ENCODE measurements at regions not wholly inside any gene's neighbourhood (a gene's known extent, or its start where the extent isn't known, plus 50 kb on each side); places are given as distances from the start of the nearest gene placed in this dataset.

GRCh38 chr2:161017780-161018470 is 142.3 kb upstream of the TANK start:
- no peaks in the 10 kb centered on the region for H3K9me3 ChIP-seq (ENCODE audit: control insufficient read depth in 2 of 3, low read length in 3 of 3)
- ChIA-PET CTCF (interaction anchor here (0.7 kb wide), 1 partner anchor 16 kb away, joined by 3 read pairs; no protein-coding TSS in a partner anchor), POLR2A (no interaction called here)
- H3K4me3 ChIP-seq (ENCODE audit: low read length): no peak overlapping the region
- H3K27me3 ChIP-seq (ENCODE audit: control insufficient read depth in 2 of 2, insufficient read depth in 2 of 2, low read length in 2 of 2): no peaks in the 10 kb centered on the region
- H3K4me1 ChIP-seq (ENCODE audit: control insufficient read depth in 2 of 2, insufficient read depth in 2 of 2, low read length in 2 of 2): no peaks in the 10 kb centered on the region
- H3K9me3 Mint-ChIP-seq: peaks cover 0 to 17% (median 8%) of the 10 kb centered on the region in 11 donors
- no peaks in the 10 kb centered on the region for H3K36me3 ChIP-seq (ENCODE audit: control insufficient read depth in 2 of 3, insufficient read depth in 3 of 3, low read length in 3 of 3)
- peaks cover 0 to 8% (median 3%) of the 10 kb centered on the region in 5 donors for H3K36me3 Mint-ChIP-seq
- H3K27ac ChIP-seq (ENCODE audit: low read depth, low read length): no peak overlapping the region
- H3K27ac Mint-ChIP-seq: no peak overlapping the region
- no peaks in the 10 kb centered on the region for H3K4me1 Mint-ChIP-seq
- ATAC-seq (no peak), DNase-seq (no peak)
- peaks cover 2 to 17% (median 5%) of the 10 kb centered on the region in 5 donors for H3K27me3 Mint-ChIP-seq
- no peak overlapping the region for H3K4me3 Mint-ChIP-seq
- intact Hi-C loops (cut with micrococcal nuclease): no loop called here

GRCh38 chr2:161019311-161019710 is 140.9 kb upstream of the TANK start:
- POLR2A ChIA-PET: no interaction called here
- Mint-ChIP-seq H3K9me3 (peaks cover 0 to 15% (median 8%) of the 10 kb centered on the region in 11 donors), H3K4me1 (no peaks in the 10 kb centered on the region), H3K27me3 (peaks cover 0 to 10% (median 5%) of the 10 kb centered on the region in 5 donors), H3K4me3 (no peak overlapping the region), H3K27ac (no peak overlapping the region), H3K36me3 (peaks cover 0 to 8% (median 3%) of the 10 kb centered on the region in 5 donors)
- H3K9me3 ChIP-seq (ENCODE audit: control insufficient read depth in 2 of 3, low read length in 3 of 3): no peaks in the 10 kb centered on the region
- no peak overlapping the region for H3K4me3 ChIP-seq (ENCODE audit: low read length)
- H3K27me3 ChIP-seq (ENCODE audit: control insufficient read depth in 2 of 2, insufficient read depth in 2 of 2, low read length in 2 of 2): no peaks in the 10 kb centered on the region
- H3K4me1 ChIP-seq (ENCODE audit: control insufficient read depth in 2 of 2, insufficient read depth in 2 of 2, low read length in 2 of 2): no peaks in the 10 kb centered on the region
- intact Hi-C loops (cut with micrococcal nuclease): no loop called here
- CTCF ChIA-PET: no interaction called here
- ATAC-seq (no peak), DNase-seq (no peak)
- H3K27ac ChIP-seq (ENCODE audit: low read depth, low read length): no peak overlapping the region
- H3K36me3 ChIP-seq (ENCODE audit: control insufficient read depth in 2 of 3, insufficient read depth in 3 of 3, low read length in 3 of 3): no peaks in the 10 kb centered on the region

- H3K27ac ChIP-seq (ENCODE audit: low read depth, low read length): no peak overlapping the region
- no peaks in the 10 kb centered on the region for H3K36me3 ChIP-seq (ENCODE audit: control insufficient read depth in 2 of 3, insufficient read depth in 3 of 3, low read length in 3 of 3)
- H3K9me3 Mint-ChIP-seq: peaks cover 0 to 6% (median 0%) of the 10 kb centered on the region in 11 donors
- no peaks in the 10 kb centered on the region for H3K4me1 ChIP-seq (ENCODE audit: control insufficient read depth in 2 of 2, insufficient read depth in 2 of 2, low read length in 2 of 2)
- no peak overlapping the region for H3K27ac Mint-ChIP-seq
- ATAC-seq (no peak), DNase-seq (no peak)
- no peak overlapping the region for H3K4me3 ChIP-seq (ENCODE audit: low read length)
- H3K27me3 ChIP-seq (ENCODE audit: control insufficient read depth in 2 of 2, insufficient read depth in 2 of 2, low read length in 2 of 2): no peaks in the 10 kb centered on the region
- H3K36me3 Mint-ChIP-seq: peaks cover 0 to 2% (median under 1%) of the 10 kb centered on the region in 5 donors
- CTCF ChIA-PET: no interaction called here
- intact Hi-C loops (cut with micrococcal nuclease): no loop called here
- POLR2A ChIA-PET: no interaction called here
- H3K9me3 ChIP-seq (ENCODE audit: control insufficient read depth in 2 of 3, low read length in 3 of 3): no peaks in the 10 kb centered on the region
- no peak overlapping the region for H3K4me3 Mint-ChIP-seq
- no peaks in the 10 kb centered on the region for H3K4me1 Mint-ChIP-seq
- H3K27me3 Mint-ChIP-seq: peaks cover 0 to 9% (median 4%) of the 10 kb centered on the region in 5 donors
These were observed 139.8 kb upstream of the TANK start for GRCh38 chr2:161020437-161020836.

- Mint-ChIP-seq H3K27ac (peak overlapping the region in 1 of 9 donors; percentile 39), H3K4me3 (no peak overlapping the region), H3K36me3 (peaks cover 0 to 8% (median 0%) of the 10 kb centered on the region in 5 donors), H3K27me3 (peaks cover 0 to 7% (median 4%) of the 10 kb centered on the region in 5 donors), H3K9me3 (peaks cover 0 to 14% (median 0%) of the 10 kb centered on the region in 11 donors), H3K4me1 (peaks cover 0 to 5% (median 5%) of the 10 kb centered on the region in 7 donors)
- POLR2A ChIA-PET: no interaction called here
- Histone ChIP-seq H3K27ac (ENCODE audit: low read depth, low read length) (no peak overlapping the region), H3K4me3 (ENCODE audit: low read length) (no peak overlapping the region), H3K4me1 (ENCODE audit: control insufficient read depth in 2 of 2, insufficient read depth in 2 of 2, low read length in 2 of 2) (no peaks in the 10 kb centered on the region), H3K9me3 (ENCODE audit: control insufficient read depth in 2 of 3, low read length in 3 of 3) (no peaks in the 10 kb centered on the region), H3K27me3 (ENCODE audit: control insufficient read depth in 2 of 2, insufficient read depth in 2 of 2, low read length in 2 of 2) (no peaks in the 10 kb centered on the region), H3K36me3 (ENCODE audit: control insufficient read depth in 2 of 3, insufficient read depth in 3 of 3, low read length in 3 of 3) (no peaks in the 10 kb centered on the region)
- CTCF ChIA-PET: no interaction called here
- DNase-seq: peak in 3 of 9 donors; percentile 3 to 11 (median 7)
- intact Hi-C loops (cut with micrococcal nuclease): no loop called here
- ATAC-seq: no peak
These were observed 131.6 kb upstream of the TANK start for GRCh38 chr2:161028581-161028980.

- H3K27ac ChIP-seq (ENCODE audit: low read depth, low read length): no peak overlapping the region
- H3K4me1 Mint-ChIP-seq: peaks cover 0 to 5% (median 5%) of the 10 kb centered on the region in 7 donors
- no peak overlapping the region for H3K4me3 Mint-ChIP-seq
- intact Hi-C loops (cut with micrococcal nuclease): no loop called here
- no peaks in the 10 kb centered on the region for H3K36me3 ChIP-seq (ENCODE audit: control insufficient read depth in 2 of 3, insufficient read depth in 3 of 3, low read length in 3 of 3)
- CTCF ChIA-PET: interaction anchor here (0.6 kb wide), 1 partner anchor 35 kb away, joined by 3 read pairs; no protein-coding TSS in a partner anchor
- ATAC-seq (no peak), DNase-seq (no peak)
- H3K9me3 Mint-ChIP-seq: peaks cover 0 to 14% (median 0%) of the 10 kb centered on the region in 11 donors
- no peaks in the 10 kb centered on the region for H3K27me3 ChIP-seq (ENCODE audit: control insufficient read depth in 2 of 2, insufficient read depth in 2 of 2, low read length in 2 of 2)
- POLR2A ChIA-PET: no interaction called here
- H3K27ac Mint-ChIP-seq: no peak overlapping the region
- H3K27me3 Mint-ChIP-seq: peaks cover 0 to 7% (median 0%) of the 10 kb centered on the region in 5 donors
- H3K9me3 ChIP-seq (ENCODE audit: control insufficient read depth in 2 of 3, low read length in 3 of 3): no peaks in the 10 kb centered on the region
- H3K4me1 ChIP-seq (ENCODE audit: control insufficient read depth in 2 of 2, insufficient read depth in 2 of 2, low read length in 2 of 2): no peaks in the 10 kb centered on the region
- no peak overlapping the region for H3K4me3 ChIP-seq (ENCODE audit: low read length)
- H3K36me3 Mint-ChIP-seq: peaks cover 0 to 8% (median 0%) of the 10 kb centered on the region in 5 donors
These were observed 130.9 kb upstream of the TANK start for GRCh38 chr2:161029321-161029720.

GRCh38 chr2:161030260-161031063 is 129.8 kb upstream of the TANK start:
- H3K27me3 ChIP-seq (ENCODE audit: control insufficient read depth in 2 of 2, insufficient read depth in 2 of 2, low read length in 2 of 2): no peaks in the 10 kb centered on the region
- no peaks in the 10 kb centered on the region for H3K36me3 ChIP-seq (ENCODE audit: control insufficient read depth in 2 of 3, insufficient read depth in 3 of 3, low read length in 3 of 3)
- Mint-ChIP-seq H3K9me3 (peaks cover 0 to 15% (median 1%) of the 10 kb centered on the region in 11 donors), H3K27ac (no peak overlapping the region), H3K4me1 (peaks cover 0 to 5% (median 5%) of the 10 kb centered on the region in 7 donors), H3K4me3 (no peak overlapping the region), H3K27me3 (peaks cover 0 to 5% (median 2%) of the 10 kb centered on the region in 5 donors), H3K36me3 (peaks cover 0 to 8% (median 0%) of the 10 kb centered on the region in 5 donors)
- no peak overlapping the region for H3K27ac ChIP-seq (ENCODE audit: low read depth, low read length)
- no peak for DNase-seq
- ChIA-PET POLR2A (no interaction called here), CTCF (no interaction called here)
- no peak for ATAC-seq
- H3K4me3 ChIP-seq (ENCODE audit: low read length): no peak overlapping the region
- H3K4me1 ChIP-seq (ENCODE audit: control insufficient read depth in 2 of 2, insufficient read depth in 2 of 2, low read length in 2 of 2): no peaks in the 10 kb centered on the region
- no peaks in the 10 kb centered on the region for H3K9me3 ChIP-seq (ENCODE audit: control insufficient read depth in 2 of 3, low read length in 3 of 3)
- intact Hi-C loops (cut with micrococcal nuclease): no loop called here

Measured in naive thymus-derived CD4-positive, alpha-beta T cell (primary cell).